Spinal cord (tissue), 9 donors: ENCODE measurements at regions not wholly inside any gene's neighbourhood (a gene's known extent, or its start where the extent isn't known, plus 50 kb on each side); places are given as distances from the start of the nearest gene placed in this dataset.

ENCODE experiments used
- DNase-seq, 6 donors: peaks; one replicate each; pipeline versions ENCODE4 v3.0.0 to v3.0.0-alpha.2; 2013 to 2015; ENCODE audit warnings: low spot score in 6 of 6, low read depth in 4 of 6
- H3K27ac ChIP-seq: one replicate; pipeline ENCODE4 v1.5.1; 2013; ENCODE audit warnings: low read depth, low read length, control low read depth
- H3K27me3 ChIP-seq: one replicate; pipeline ENCODE4 v1.6.1; 2013; ENCODE audit warnings: low read length; ENCODE audit not compliant: control insufficient read depth, insufficient read depth
- H3K36me3 ChIP-seq: one replicate; pipeline ENCODE4 v1.6.1; 2013; ENCODE audit warnings: low read length; ENCODE audit not compliant: control insufficient read depth, insufficient read depth
- H3K4me1 ChIP-seq: one replicate; pipeline ENCODE4 v1.6.1; 2013; ENCODE audit warnings: low read length; ENCODE audit not compliant: control insufficient read depth, insufficient read depth
- H3K4me3 ChIP-seq: one replicate; pipeline ENCODE4 v1.5.1; 2013; ENCODE audit warnings: low read depth, low read length, control low read depth
- H3K9me3 ChIP-seq: one replicate; pipeline ENCODE4 v1.6.1; 2013; ENCODE audit warnings: low read length; ENCODE audit not compliant: control insufficient read depth, insufficient read depth
- WGBS: methylation state at CpG from one replicate; pipeline ENCODE4 v1.1.5; 2013; ENCODE audit warnings: missing lambda C conversion rate; ENCODE audit not compliant: insufficient coverage; 5-methylcytosine and 5-hydroxymethylcytosine counted together
- donor health status: healthy.

GRCh38 chr7:33700001-33700899 lies 205.1 kb upstream of the BMPER start:
- Histone ChIP-seq H3K27me3 (no peaks in the 10 kb centered on the region), H3K27ac (no peak overlapping the region), H3K9me3 (peaks cover 2% of the 10 kb centered on the region), H3K4me1 (peaks cover 16% of the 10 kb centered on the region), H3K36me3 (no peaks in the 10 kb centered on the region), H3K4me3 (no peak overlapping the region)
- 83% methylated on average over 6 of the region's 11 CpGs for whole genome bisulfite sequencing
- no peak for DNase-seq

DNA sequence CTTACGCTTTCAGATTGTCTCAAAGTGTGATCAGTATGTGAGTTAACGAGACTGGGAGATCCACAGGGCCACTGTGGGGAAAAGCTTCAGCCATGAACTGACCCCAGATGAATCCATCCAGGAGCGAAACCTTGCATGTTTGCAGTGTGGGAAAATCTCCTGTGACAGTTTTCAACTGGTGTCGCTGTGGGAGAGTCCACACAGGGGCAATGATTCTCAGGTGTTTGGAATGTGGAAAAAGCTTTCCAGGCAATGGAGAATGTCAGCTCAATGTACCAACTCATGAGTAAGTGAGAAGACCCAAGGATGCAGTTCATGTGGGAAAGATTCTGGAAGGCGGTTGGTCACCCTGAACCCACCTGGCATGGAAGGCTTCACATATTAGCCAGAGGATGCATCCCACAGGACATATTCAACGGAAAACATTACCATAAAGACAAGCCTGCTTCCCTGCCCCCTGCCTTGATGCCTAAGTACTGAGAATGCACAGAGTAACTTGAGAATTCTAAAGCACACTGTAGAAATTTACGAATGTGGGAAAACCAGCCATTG lies 204.1 kb upstream of the BMPER start:
- Histone ChIP-seq H3K4me1 (peaks cover 19% of the 10 kb centered on the region), H3K27me3 (no peaks in the 10 kb centered on the region), H3K9me3 (peaks cover 2% of the 10 kb centered on the region), H3K4me3 (no peak overlapping the region), H3K27ac (no peak overlapping the region), H3K36me3 (no peaks in the 10 kb centered on the region)
- 99% methylated on average over 6 of the region's 7 CpGs for whole genome bisulfite sequencing
- DNase-seq = no peak

DNA sequence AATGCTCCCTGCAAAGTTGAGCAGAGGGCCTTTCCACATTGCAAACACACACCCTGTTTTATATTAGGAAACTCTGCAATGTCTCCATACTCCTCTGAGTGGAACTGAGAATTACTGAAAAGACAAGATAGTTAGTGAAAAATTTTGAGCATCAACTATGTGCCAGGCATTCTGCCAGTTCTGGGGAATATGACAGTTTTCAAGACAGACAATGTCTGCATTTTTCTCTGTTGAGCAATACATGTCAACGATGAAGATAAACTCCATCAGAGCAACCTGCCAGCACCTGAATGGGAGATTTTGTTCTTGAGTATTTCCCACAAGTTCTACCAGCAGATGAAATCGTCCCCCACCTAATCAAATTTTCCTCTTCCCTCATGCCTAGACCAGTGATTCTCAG lies 203.4 kb upstream of the BMPER start:
- H3K27ac ChIP-seq = no peak overlapping the region
- H3K27me3 ChIP-seq = no peaks in the 10 kb centered on the region
- H3K4me3 ChIP-seq = no peak overlapping the region
- 100% methylated on average over 1 of the region's 2 CpGs for WGBS
- H3K4me1 ChIP-seq = peaks cover 19% of the 10 kb centered on the region
- DNase-seq = no peak
- no peaks in the 10 kb centered on the region for H3K36me3 ChIP-seq
- peaks cover 2% of the 10 kb centered on the region for H3K9me3 ChIP-seq

DNA sequence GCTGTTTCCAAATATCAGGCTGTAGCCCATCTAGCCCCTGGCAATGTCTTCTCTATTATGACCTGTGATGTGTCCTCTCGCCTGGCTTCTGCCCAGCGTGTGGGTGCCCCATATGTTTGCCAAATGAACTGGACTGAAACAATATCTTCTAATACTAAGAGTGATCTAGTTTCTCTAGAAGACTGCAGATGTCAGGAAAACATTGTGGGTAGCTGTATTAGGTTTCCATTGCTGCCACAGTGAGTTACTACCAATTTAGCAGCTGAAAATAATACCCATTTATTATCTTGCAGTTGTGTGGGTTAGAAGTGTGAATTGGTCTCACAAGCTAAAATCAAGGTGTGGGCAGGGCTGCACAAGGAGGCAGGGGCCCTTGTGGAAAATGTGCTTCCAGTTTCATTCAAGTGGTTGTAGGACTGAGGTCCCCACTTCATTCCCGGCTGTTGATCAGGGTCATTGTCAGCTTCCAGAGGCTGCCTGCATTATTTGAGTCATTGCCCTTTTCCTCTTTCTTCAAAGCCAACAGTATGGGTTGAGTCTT lies 202.8 kb upstream of the BMPER start:
- Histone ChIP-seq H3K4me1 (peaks cover 19% of the 10 kb centered on the region), H3K4me3 (no peak overlapping the region), H3K27me3 (no peaks in the 10 kb centered on the region), H3K9me3 (peaks cover 2% of the 10 kb centered on the region), H3K36me3 (no peaks in the 10 kb centered on the region), H3K27ac (no peak overlapping the region)
- WGBS = 83% methylated on average over 1 of the region's 3 CpGs
- no peak for DNase-seq

GRCh38 chr7:33705333-33705833 lies 200.0 kb upstream of the BMPER start:
- Histone ChIP-seq H3K27me3 (no peaks in the 10 kb centered on the region), H3K36me3 (no peaks in the 10 kb centered on the region), H3K9me3 (peaks cover 2% of the 10 kb centered on the region), H3K4me1 (peaks cover 10% of the 10 kb centered on the region), H3K4me3 (no peak overlapping the region), H3K27ac (no peak overlapping the region)
- DNase-seq = no peak
- WGBS = 60% methylated on average over 5 of the region's 5 CpGs

DNA sequence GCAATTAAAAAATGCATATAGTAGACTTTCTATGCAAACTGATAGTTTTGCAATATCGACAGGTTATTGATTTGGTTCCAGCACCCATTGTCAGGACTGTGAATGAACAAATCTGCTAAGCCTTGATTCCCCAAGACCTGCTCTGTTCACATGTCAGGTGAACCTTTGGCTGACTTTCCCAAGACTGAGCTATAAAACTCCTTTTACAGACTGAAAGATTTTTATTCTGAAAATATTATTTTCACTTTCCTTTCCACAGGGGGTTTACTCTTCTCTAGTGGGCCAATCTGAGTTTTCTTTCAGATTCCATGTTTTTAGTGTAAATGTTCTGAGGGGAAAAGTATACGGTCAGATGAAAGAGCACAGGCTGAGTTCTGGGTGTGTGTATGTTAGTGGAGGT lies 199.2 kb upstream of the BMPER start:
- WGBS = 89% methylated on average over 1 of the region's 2 CpGs
- DNase-seq = no peak
- Histone ChIP-seq H3K36me3 (no peaks in the 10 kb centered on the region), H3K27me3 (no peaks in the 10 kb centered on the region), H3K27ac (no peak overlapping the region), H3K4me1 (peaks cover 10% of the 10 kb centered on the region), H3K4me3 (no peak overlapping the region), H3K9me3 (peaks cover 2% of the 10 kb centered on the region)

- H3K9me3 ChIP-seq = peaks cover 2% of the 10 kb centered on the region
- WGBS = 5% methylated on average over 5 of the region's 5 CpGs
- H3K4me3 ChIP-seq = no peak overlapping the region
- peak in 2 of 6 donors; percentile 67 to 76 for DNase-seq
- H3K4me1 ChIP-seq = peaks cover 10% of the 10 kb centered on the region
- H3K36me3 ChIP-seq = no peaks in the 10 kb centered on the region
- peak overlapping the region; percentile 38 for H3K27ac ChIP-seq
- no peaks in the 10 kb centered on the region for H3K27me3 ChIP-seq
Measured at GRCh38 chr7:33706771-33707200, 198.6 kb upstream of the BMPER start.

DNA sequence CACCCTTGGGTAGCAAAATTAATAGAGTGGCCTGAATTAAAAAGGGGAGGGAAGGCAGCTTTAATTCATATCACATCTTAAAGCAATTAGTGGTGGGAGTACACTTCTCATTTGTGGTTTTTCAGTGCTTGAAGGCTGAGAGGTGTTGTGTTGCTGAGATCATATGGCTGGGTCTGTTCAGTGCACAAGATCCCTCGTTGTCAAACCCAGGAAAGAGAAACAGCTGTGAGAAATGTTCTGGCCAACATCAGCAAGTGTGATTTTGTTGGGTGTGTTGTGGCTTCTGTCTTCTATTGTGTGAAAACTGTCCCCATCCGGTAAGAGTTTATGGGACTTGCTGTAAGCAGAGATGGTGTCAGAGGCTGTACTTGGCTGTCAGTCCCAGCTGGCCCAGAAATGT lies 197.9 kb upstream of the BMPER start:
- 30% methylated on average over 2 of the region's 2 CpGs for WGBS

DNA sequence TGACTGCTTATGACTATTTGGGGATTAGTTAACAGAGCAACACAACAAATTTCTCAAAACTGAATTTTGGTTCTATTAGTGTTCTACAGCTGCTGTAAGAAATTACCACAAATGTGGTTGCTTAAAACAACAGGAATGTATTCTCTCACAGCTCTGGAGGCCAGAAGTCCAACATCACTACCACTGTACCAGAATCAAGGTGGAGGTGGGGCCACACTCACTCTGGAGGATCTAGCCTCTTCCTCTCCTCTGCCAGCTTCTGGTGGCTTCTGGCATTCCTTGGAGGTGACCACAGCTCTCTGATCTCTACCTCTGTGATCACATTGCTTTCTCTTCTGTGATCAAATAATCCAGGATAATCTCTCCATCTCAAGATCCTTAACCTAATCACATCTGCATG lies 194.7 kb upstream of the BMPER start:
- no peaks in the 10 kb centered on the region for H3K9me3 ChIP-seq
- H3K4me1 ChIP-seq = no peaks in the 10 kb centered on the region
- H3K27me3 ChIP-seq = no peaks in the 10 kb centered on the region
- no peak overlapping the region for H3K27ac ChIP-seq
- DNase-seq = no peak
- no peaks in the 10 kb centered on the region for H3K36me3 ChIP-seq
- H3K4me3 ChIP-seq = no peak overlapping the region

More for the DNA sequence above, 197.9 kb upstream of the BMPER start:
- H3K27me3 ChIP-seq = no peaks in the 10 kb centered on the region
- H3K4me1 ChIP-seq = peaks cover 10% of the 10 kb centered on the region
- no peaks in the 10 kb centered on the region for H3K36me3 ChIP-seq
- DNase-seq = peak in 2 of 6 donors; percentile 14 to 54
- H3K4me3 ChIP-seq = no peak overlapping the region
- peaks cover 2% of the 10 kb centered on the region for H3K9me3 ChIP-seq
- H3K27ac ChIP-seq = peak overlapping the region; percentile 38
